CD4-positive, alpha-beta T cell (primary cell): ENCODE measurements at regions not wholly inside any gene's neighbourhood (a gene's known extent, or its start where the extent isn't known, plus 50 kb on each side); places are given as distances from the start of the nearest gene placed in this dataset.

Experiments
- ATAC-seq: fragments of 200-7000 bp; cut with Tn5 transposase; one replicate; pipeline ENCODE4 v1.10.0; 2022; ENCODE audit warnings: mild to moderate bottlenecking; ENCODE audit not compliant: poor library complexity
- CTCF ChIA-PET: fragments of 350-600 bp; sonication (Branson Sonifier 250); formaldehyde crosslinking; loops from one replicate; lab custom pipeline; 2021; ENCODE audit warnings: antibody characterized with exemption, inconsistent platforms; lab: Charles Lee
- POLR2A ChIA-PET: fragments of 350-600 bp; sonication (Branson Sonifier 250); formaldehyde crosslinking; loops from one replicate; lab custom pipeline; 2021; ENCODE audit warnings: antibody characterized with exemption, inconsistent platforms; lab: Charles Lee
- DNase-seq, 14 experiments: peaks; one replicate each; pipeline ENCODE4 v3.0.0-alpha.2; 2013 to 2020; ENCODE audit warnings: mixed read lengths in 2 of 14
- H3K27ac ChIP-seq, 2 donors: one replicate each; pipeline versions ENCODE4 v1.5.1 to v1.7.0; 2013; ENCODE audit warnings: low read length in 2 of 2, low read depth in 1 of 2, mild to moderate bottlenecking in 1 of 2
- H3K27me3 ChIP-seq, 2 experiments: 1 replicate in 1 of 2; 2 replicates in 1 of 2; pipeline versions ENCODE4 v1.6.1 to v1.7.0; 2013; ENCODE audit warnings: low read length in 2 of 2, control low read depth in 1 of 2, mild to moderate bottlenecking in 1 of 2, moderate library complexity in 1 of 2; ENCODE audit not compliant: insufficient read depth in 2 of 2, control insufficient read depth in 1 of 2
- H3K36me3 ChIP-seq: one replicate; pipeline ENCODE4 v1.6.1; 2013; ENCODE audit warnings: low read length, control low read depth; ENCODE audit not compliant: insufficient read depth
- H3K4me1 ChIP-seq: one replicate; pipeline ENCODE4 v1.6.1; 2013; ENCODE audit warnings: low read length, control low read depth; ENCODE audit not compliant: insufficient read depth
- H3K4me3 ChIP-seq: one replicate; pipeline ENCODE4 v1.5.1; 2013; ENCODE audit warnings: mild to moderate bottlenecking, low read length, moderate library complexity
- H3K9me3 ChIP-seq, 2 experiments: 1 replicate in 1 of 2; 2 replicates in 1 of 2; pipeline versions ENCODE4 v1.6.1 to v1.7.0; 2013; ENCODE audit warnings: low read length in 2 of 2, mild to moderate bottlenecking in 2 of 2, control low read depth in 1 of 2, moderate library complexity in 1 of 2; ENCODE audit not compliant: control insufficient read depth in 1 of 2, insufficient read depth in 1 of 2
- H3K27ac Mint-ChIP-seq: one replicate; pipeline ENCODE4 v1.8.0; 2020; ENCODE audit warnings: mixed read lengths
- H3K27me3 Mint-ChIP-seq: one replicate; pipeline ENCODE4 v1.8.0; 2021; ENCODE audit warnings: mixed read lengths
- H3K36me3 Mint-ChIP-seq: one replicate; pipeline ENCODE4 v1.8.0; 2021; ENCODE audit warnings: low read depth, mixed read lengths
- H3K4me1 Mint-ChIP-seq: one replicate; pipeline ENCODE4 v1.8.0; 2021; ENCODE audit warnings: low read depth, mixed read lengths
- H3K4me3 Mint-ChIP-seq: one replicate; pipeline ENCODE4 v1.8.0; 2020; ENCODE audit warnings: mild to moderate bottlenecking, mixed read lengths
- H3K9me3 Mint-ChIP-seq: one replicate; pipeline ENCODE4 v1.8.0; 2020; ENCODE audit warnings: mixed read lengths
- CTCF ChIP-seq: fragments of 200-600 bp; IDR thresholded peaks from one replicate; pipeline ENCODE4 v1.8.0; 2022; ENCODE audit warnings: antibody characterized with exemption, mild to moderate bottlenecking
- intact Hi-C, 2 experiments: fragments of 100-400 bp; cut with DNase I in 1 of 2; cut with micrococcal nuclease in 1 of 2; formaldehyde crosslinking; loops; one replicate each; pipeline versions ENCODE4 v1.15.1 to v1.9.0; 2023 to 2025; cut with DNase I, micrococcal nuclease

- no peak for DNase-seq
- Histone ChIP-seq H3K27ac (no peak overlapping the region), H3K36me3 (no peaks in the 10 kb centered on the region), H3K4me3 (no peak overlapping the region), H3K4me1 (no peaks in the 10 kb centered on the region), H3K27me3 (no peaks in the 10 kb centered on the region), H3K9me3 (no peaks in the 10 kb centered on the region)
- no peaks in the 10 kb centered on the region for H3K9me3 Mint-ChIP-seq
- intact Hi-C loops: no loop called here
- no peaks in the 10 kb centered on the region for H3K4me1 Mint-ChIP-seq
- no peak for TF ChIP-seq CTCF
- ATAC-seq: no peak
- H3K36me3 Mint-ChIP-seq: no peaks in the 10 kb centered on the region
- no peak overlapping the region for H3K4me3 Mint-ChIP-seq
- no peak overlapping the region for H3K27ac Mint-ChIP-seq
- POLR2A ChIA-PET: no interaction called here
- H3K27me3 Mint-ChIP-seq: no peaks in the 10 kb centered on the region
- CTCF ChIA-PET: interaction anchor here (1.4 kb wide), 1 partner anchor 11 kb away, joined by 3 read pairs; no protein-coding TSS in a partner anchor
Observed at GRCh38 chr6:135667691-135668455, 170.3 kb upstream of the AHI1 start.

- no peaks in the 10 kb centered on the region for H3K9me3 Mint-ChIP-seq
- CTCF ChIA-PET: no interaction called here
- no peaks in the 10 kb centered on the region for H3K4me1 Mint-ChIP-seq
- H3K36me3 Mint-ChIP-seq: no peaks in the 10 kb centered on the region
- Histone ChIP-seq H3K4me1 (no peaks in the 10 kb centered on the region), H3K36me3 (no peaks in the 10 kb centered on the region), H3K9me3 (no peaks in the 10 kb centered on the region), H3K4me3 (no peak overlapping the region), H3K27ac (no peak overlapping the region), H3K27me3 (no peaks in the 10 kb centered on the region)
- no peak for DNase-seq
- no peak overlapping the region for H3K27ac Mint-ChIP-seq
- no peak for ATAC-seq
- intact Hi-C loops: loop anchor here in 1 of 2 experiments (10.0 kb wide), 1 partner anchor 217 kb away; no protein-coding TSS in a partner anchor
- no peak for TF ChIP-seq CTCF
- no peaks in the 10 kb centered on the region for H3K27me3 Mint-ChIP-seq
- H3K4me3 Mint-ChIP-seq: no peak overlapping the region
- POLR2A ChIA-PET: no interaction called here
Observed at GRCh38 chr6:135672256-135672655, 174.7 kb upstream of the AHI1 start.

- DNase-seq (no peak), ATAC-seq (no peak)
- Mint-ChIP-seq H3K27ac (no peak overlapping the region), H3K36me3 (no peaks in the 10 kb centered on the region), H3K4me3 (no peak overlapping the region), H3K27me3 (no peaks in the 10 kb centered on the region), H3K9me3 (no peaks in the 10 kb centered on the region), H3K4me1 (no peaks in the 10 kb centered on the region)
- H3K36me3 ChIP-seq: no peaks in the 10 kb centered on the region
- intact Hi-C loops: loop anchor here (1.0 to 10.0 kb wide), 3 partner anchors 219 to 232 kb away; no protein-coding TSS in a partner anchor
- POLR2A ChIA-PET: no interaction called here
- no peak overlapping the region for H3K27ac ChIP-seq
- no peaks in the 10 kb centered on the region for H3K4me1 ChIP-seq
- H3K9me3 ChIP-seq: no peaks in the 10 kb centered on the region
- no peaks in the 10 kb centered on the region for H3K27me3 ChIP-seq
- CTCF ChIA-PET: no interaction called here
- no peak for TF ChIP-seq CTCF
- H3K4me3 ChIP-seq: no peak overlapping the region
Observed at GRCh38 chr6:135673501-135674309, 176.2 kb upstream of the AHI1 start.
